ENCODE measurements at regions not wholly inside any gene's neighbourhood (a gene's known extent, or its start where the extent isn't known, plus 50 kb on each side); places are given as distances from the start of the nearest gene placed in this dataset.
"Not testable (repeated sequence)": the region's sequence is repeated elsewhere in the genome, so short reads cannot be mapped to it uniquely, and the experiment has no call there.

DNA sequence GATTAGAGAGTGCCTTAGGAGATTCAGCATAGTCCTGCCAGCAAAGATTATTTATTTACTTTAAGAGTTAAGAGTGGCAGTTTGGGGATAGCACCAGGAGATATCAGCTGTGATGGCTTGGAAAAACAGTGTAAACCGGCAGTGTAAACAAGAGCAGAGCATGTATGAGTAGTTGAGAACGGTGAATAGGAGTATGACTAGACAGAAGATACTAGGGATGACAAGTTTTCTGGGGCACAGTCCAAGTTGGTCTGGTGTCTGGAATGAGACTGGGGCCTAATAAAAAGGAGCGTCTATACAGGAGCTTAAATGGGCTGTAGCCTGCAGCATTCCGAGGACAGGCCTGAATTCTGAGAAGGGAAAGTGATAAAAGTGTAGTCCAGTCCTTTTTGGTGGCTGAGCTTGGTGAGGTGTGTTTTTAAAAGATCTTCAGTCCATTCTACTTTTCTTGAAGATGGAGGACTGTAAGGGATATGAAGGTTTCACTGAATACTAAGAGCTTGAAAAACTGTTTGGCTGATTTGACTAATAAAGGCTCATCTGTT, 117.8 kb downstream of the TLR5 start:
- not testable (repeated sequence) for DNase-seq

- DNase-seq = not testable (repeated sequence)
Observed at GRCh38 chr1:223026639-223027038, 116.4 kb downstream of the TLR5 start.

GRCh38 chr1:223029985-223030769, 112.9 kb downstream of the TLR5 start:
- no peak for DNase-seq

DNA sequence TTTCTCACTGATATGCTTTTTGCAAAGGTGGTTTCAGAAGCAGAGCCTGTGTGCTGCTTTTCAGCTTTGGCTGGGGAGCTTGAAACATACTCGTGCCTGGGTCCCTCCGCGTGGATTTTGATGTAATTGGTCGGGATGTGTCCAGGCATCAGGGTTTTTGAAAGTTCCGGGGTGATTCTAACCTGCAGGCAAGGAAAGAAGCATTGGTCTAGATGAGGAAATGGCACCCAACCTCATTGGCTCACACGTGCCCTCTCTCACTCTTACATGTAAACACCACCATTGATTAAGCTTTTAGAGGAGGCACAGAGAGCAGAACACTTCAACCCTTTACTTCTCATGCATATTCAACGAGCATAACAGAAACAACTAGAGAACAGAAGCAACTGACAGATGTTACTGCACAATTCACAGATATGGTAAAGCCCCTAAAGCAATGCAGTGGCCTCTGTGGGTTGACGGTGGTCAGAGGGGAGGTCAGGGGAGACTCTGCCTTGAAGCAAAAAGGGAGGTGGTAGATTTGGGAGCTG, 112.1 kb downstream of the TLR5 start:
- no peak for DNase-seq

DNA sequence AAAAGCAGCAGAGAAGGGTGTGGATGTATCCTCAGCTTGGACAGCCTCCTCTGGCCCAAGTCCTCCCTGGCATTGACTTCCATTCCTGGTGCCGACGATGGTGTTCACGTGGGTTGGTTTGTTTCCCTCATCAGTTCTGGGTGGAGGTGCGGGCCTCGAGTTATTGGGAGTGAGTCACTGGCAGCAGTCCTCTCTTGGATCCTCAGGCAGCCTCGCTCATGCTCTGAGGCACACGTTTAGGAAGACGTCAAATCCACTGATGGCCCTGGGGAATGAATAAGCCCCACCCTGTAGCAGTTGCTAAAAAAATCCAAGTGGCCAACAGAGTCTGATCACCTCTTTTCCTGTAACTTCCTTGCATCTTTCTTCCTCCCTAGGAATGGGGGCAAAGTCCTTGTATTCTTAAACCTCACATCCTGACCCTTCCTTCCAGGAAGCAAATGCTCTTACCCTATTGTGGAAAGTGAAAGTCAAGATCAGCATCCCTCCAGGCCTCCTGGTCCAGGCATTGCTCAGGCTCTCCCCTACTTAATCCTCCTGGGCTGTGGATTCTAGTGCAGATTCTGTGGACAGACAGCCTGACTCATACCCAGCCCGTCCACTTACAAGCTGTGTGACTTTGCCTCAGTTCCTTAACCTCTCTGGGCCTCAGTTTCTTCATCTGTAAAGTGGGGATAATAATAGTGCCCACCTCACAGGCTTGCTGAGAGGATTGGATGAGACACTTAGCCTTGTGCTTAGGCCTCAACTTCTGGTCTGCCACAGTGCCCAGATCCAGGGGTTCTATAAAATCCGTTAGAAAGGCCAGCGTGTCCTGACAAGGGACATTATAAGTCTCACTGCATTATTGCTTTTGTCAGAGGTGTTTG, 111.1 kb downstream of the TLR5 start:
- DNase-seq = no peak

- no peak for DNase-seq
Observed at GRCh38 chr1:223033658-223034057, 109.4 kb downstream of the TLR5 start.

GRCh38 chr1:223034270-223034798, 108.7 kb downstream of the TLR5 start:
- DNase-seq = no peak

GRCh38 chr1:223035724-223036478, 107.1 kb downstream of the TLR5 start:
- DNase-seq = no peak

DNA sequence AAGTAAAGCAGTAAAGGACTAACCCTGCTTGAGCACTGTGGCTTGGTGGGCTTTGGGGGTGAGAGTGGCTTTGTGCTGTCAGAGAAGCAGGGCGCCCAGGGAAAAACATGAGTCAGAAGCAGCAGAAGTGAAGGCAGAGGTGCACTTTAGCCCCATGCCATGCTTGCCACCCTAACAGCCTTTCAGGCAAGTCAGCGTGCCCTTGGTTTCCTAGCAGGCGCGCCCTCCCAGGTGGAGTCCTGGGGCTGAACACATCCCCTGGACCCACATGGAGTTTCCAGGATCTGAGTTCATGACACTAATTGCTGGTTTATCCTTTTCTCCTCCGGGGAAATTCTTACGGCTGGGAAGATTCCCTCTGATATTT, 106.6 kb downstream of the TLR5 start:
- no peak for DNase-seq

DNA sequence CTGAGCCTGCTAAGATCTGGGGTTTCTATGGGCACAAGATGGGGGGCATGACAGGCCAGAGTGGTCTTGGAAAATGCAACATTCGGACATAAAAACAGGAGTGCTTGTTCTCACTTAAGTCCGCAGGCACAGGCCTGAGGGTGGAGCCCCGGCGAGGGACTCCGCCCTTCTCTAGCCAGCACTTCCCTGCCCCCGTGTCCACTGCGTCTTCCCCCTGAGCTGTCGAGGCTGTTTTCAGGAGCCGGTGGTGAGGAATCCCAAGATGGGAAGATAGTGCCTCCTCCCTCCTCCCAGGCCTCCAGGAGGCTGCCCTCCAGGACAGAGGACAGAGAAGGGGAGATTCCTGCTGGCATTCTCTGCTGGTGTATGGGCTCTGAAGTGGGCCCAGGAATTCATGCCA, 105.2 kb downstream of the TLR5 start:
- no peak for DNase-seq

DNA sequence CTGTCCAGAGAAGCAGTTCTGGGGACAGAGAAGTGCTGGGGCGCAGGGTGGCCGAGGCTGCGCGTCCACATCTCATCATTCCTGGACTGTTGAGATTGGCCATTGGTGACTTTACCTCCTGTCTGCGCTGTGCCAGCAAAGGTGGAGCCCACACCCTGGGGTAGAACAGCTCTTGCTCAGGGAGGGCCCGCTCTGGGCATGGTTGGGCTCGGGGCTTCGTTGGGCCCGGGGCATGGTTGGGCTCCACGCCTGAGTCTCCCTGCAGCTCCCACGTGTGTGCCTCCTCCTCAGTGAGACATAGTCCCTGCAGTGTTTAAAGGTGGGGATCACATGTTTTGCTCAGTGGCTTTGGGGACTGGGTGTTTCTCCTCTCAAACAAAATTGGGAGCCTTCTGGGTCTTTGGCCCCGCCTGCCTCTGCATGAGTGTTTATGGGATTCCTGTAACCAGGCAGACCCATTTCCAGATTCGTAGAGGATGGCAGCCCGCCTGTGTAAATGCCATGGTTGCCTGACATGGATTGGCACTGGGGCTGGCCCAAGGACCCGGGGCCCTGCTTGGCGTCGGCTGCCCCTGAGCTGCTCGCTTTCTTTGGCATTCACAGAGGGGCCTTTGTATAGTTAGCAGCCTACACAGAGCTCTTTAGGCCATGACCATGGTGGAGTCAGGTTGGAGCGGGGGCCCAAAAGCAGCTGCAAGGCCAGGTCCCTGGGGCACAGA, 104.6 kb downstream of the TLR5 start:
- no peak for DNase-seq

GRCh38 chr1:223039990-223040389, 103.1 kb downstream of the TLR5 start:
- no peak for DNase-seq

DNA sequence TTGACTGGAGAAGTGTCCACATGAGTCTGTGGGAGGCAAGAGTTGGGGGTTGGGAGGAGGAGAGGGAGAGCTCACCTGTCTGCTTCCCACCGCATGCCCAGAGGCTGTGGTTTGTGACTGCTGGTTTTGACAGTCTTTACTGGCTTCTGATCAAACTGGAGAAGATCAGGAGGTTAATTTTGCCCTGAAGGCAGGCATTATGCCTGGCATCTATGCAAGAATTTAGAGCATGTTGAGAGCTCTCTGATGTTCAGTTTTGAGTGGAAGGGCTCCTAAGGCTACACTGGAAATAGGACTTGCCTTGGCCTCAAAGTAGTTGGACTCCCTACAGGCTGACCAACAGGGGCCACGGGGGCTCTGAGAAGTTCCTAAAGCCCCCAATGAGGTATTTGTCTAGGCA, 101.6 kb downstream of the TLR5 start:
- no peak for DNase-seq

GRCh38 chr1:223045164-223045957, 97.7 kb downstream of the TLR5 start:
- no peak for DNase-seq

DNA sequence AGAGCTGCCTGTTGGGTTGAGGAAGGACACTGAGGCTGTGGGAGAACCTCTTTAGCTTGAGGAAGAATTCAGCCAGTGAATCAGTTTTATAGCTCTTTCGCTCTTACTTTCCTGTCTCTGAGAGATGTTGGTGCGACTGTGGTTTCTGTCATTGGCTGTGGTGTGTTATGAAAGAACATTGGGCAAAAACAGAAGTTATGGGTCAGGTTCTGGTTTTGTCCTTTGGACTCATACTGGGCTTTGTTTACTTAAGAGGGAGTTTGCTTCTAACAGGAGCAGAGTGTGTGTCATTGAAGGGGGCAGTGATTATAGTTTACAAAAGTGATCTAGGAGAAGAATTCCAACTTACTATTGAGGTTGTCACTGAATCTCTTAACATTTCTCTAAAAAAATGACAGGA, 97.0 kb downstream of the TLR5 start:
- DNase-seq = no peak

GRCh38 chr1:223046463-223046862, 96.6 kb downstream of the TLR5 start:
- DNase-seq = not testable (repeated sequence)

GRCh38 chr1:223048026-223048425, 95.0 kb downstream of the TLR5 start:
- DNase-seq = no peak

GRCh38 chr1:223052462-223052861, 90.6 kb downstream of the TLR5 start:
- DNase-seq = no peak

- DNase-seq = no peak
Observed at GRCh38 chr1:223052931-223053330, 90.1 kb downstream of the TLR5 start.

DNA sequence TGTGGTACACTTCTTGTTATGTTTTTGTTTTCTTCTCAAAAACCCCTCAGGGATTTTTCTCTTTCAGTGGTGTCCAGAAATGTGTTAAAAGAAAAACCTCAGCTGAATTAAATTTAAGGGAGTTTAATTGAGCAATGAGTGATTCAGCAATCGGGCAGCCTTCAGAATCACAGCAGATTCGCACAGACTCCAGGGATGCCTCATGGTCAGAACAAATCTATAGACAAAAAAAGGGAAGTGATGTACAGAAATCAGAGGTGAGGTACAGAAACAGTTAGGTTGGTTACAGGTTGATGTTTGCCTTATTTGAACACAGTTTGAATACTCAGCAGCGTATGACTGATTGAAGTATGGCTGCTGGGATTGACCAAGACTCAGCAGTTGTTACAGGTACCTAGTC, 86.2 kb downstream of the TLR5 start:
- DNase-seq = no peak

DNA sequence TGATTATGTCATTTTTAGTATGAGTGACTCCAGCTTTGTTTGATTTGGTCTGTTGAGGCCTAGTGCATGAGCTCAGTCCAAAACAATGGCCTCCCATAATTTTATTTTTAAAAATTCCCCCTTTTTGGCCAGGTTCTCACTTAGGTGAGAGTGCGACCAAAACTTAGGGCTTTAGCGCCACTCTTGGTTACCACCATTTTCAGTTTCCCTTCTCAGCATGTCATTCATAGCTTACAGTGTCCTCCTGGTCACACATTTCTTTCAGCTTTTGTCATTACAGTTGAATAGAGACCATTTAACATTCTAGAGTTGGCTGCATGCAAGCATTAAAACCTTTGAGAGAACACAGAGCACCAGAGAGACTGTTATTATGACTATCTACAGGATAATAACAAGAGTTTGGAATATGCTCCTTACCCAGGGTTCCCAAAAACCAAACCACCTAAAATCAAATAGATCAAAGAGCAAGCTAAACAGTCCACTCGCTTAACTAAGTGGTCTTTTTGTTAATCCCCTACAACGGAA, 85.4 kb downstream of the TLR5 start:
- no peak for DNase-seq
